CD4-positive, alpha-beta memory T cell (primary cell): ENCODE measurements at regions not wholly inside any gene's neighbourhood (a gene's known extent, or its start where the extent isn't known, plus 50 kb on each side); places are given as distances from the start of the nearest gene placed in this dataset.

ENCODE experiments used
- CTCF ChIA-PET: fragments of 350-600 bp; sonication (Branson Sonifier 250); formaldehyde crosslinking; loops from one replicate; lab custom pipeline; 2021; ENCODE audit warnings: inconsistent platforms; ENCODE audit not compliant: partially characterized antibody; lab: Charles Lee
- POLR2A ChIA-PET: fragments of 350-600 bp; sonication (Branson Sonifier 250); formaldehyde crosslinking; loops from one replicate; lab custom pipeline; 2021; ENCODE audit not compliant: partially characterized antibody; lab: Charles Lee
- DNase-seq, 5 donors: peaks; one replicate each; pipeline versions ENCODE4 v3.0.0 to v3.0.0-alpha.2; 2020 to 2022; ENCODE audit warnings: mixed read lengths in 1 of 5
- H3K27ac ChIP-seq: one replicate; pipeline ENCODE4 v1.7.0; 2013; ENCODE audit warnings: low read depth, low read length
- H3K27me3 ChIP-seq: 2 replicates; pipeline ENCODE4 v1.7.0; 2013; ENCODE audit warnings: mild to moderate bottlenecking, low read length, moderate library complexity; ENCODE audit not compliant: insufficient read depth
- H3K36me3 ChIP-seq: 2 replicates; pipeline ENCODE4 v1.7.0; 2013; ENCODE audit warnings: mild to moderate bottlenecking, low read length, moderate library complexity; ENCODE audit not compliant: insufficient read depth
- H3K4me1 ChIP-seq: 2 replicates; pipeline ENCODE4 v1.7.0; 2013; ENCODE audit warnings: mild to moderate bottlenecking, low read length, moderate library complexity; ENCODE audit not compliant: insufficient read depth
- H3K4me3 ChIP-seq, 2 donors: one replicate each; pipeline ENCODE4 v1.7.0; 2013; ENCODE audit warnings: low read length in 2 of 2, mild to moderate bottlenecking in 1 of 2
- H3K9me3 ChIP-seq, 2 donors: one replicate each; pipeline ENCODE4 v1.7.0; 2013; ENCODE audit warnings: low read length in 2 of 2, control low read depth in 1 of 2; ENCODE audit not compliant: control insufficient read depth in 1 of 2
- H3K27ac Mint-ChIP-seq, 7 donors: one replicate each; pipeline ENCODE4 v1.8.0; 2020 to 2021; ENCODE audit warnings: mixed read lengths in 7 of 7, mild to moderate bottlenecking in 6 of 7, inconsistent platforms in 3 of 7, moderate library complexity in 3 of 7
- H3K27me3 Mint-ChIP-seq, 2 donors: one replicate each; pipeline ENCODE4 v1.8.0; 2020 to 2021; ENCODE audit warnings: mixed read lengths in 2 of 2
- H3K36me3 Mint-ChIP-seq, 2 donors: one replicate each; pipeline ENCODE4 v1.8.0; 2020 to 2021; ENCODE audit warnings: mixed read lengths in 2 of 2, inconsistent platforms in 1 of 2, mild to moderate bottlenecking in 1 of 2
- H3K4me1 Mint-ChIP-seq, 4 donors: one replicate each; pipeline ENCODE4 v1.8.0; 2020 to 2021; ENCODE audit warnings: mixed read lengths in 4 of 4, mild to moderate bottlenecking in 1 of 4
- H3K4me3 Mint-ChIP-seq, 8 donors: one replicate each; pipeline ENCODE4 v1.8.0; 2020 to 2021; ENCODE audit warnings: mixed read lengths in 8 of 8, mild to moderate bottlenecking in 7 of 8, moderate library complexity in 6 of 8, inconsistent platforms in 3 of 8
- H3K9me3 Mint-ChIP-seq, 8 donors: one replicate each; pipeline ENCODE4 v1.8.0; 2020 to 2021; ENCODE audit warnings: mixed read lengths in 8 of 8, mild to moderate bottlenecking in 5 of 8, inconsistent platforms in 3 of 8, moderate library complexity in 1 of 8
- intact Hi-C: fragments of 100-400 bp; cut with micrococcal nuclease; formaldehyde crosslinking; loops from one replicate; pipeline ENCODE4 v1.15.1; 2023

DNA sequence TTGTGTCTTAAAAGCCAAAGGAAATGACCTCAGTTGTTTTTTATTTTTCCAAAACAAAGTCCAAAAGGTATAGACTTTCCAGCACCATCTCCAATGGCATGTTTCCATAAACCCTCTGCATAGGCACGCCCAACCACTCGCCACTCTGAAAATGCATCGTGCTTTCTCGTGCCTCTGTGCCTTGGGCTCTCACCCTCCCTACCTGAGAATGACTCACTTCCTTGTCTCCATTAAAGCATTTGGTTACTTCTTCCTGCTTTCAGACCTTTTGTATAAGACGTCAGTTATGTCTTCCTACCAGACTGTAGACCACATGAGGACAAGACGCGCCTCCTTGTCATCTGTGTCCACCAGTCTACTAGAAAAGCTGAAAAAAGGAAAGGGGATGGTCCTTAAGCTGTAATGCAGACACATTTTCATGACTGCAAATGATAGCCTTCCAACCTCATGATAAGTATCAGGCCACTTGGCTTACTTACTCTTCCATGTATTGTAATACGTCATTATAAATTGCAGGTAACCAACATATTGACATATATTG is 61.2 kb upstream of the CDYL start:
- Histone ChIP-seq H3K4me3 (no peak overlapping the region), H3K27ac (no peak overlapping the region), H3K9me3 (no peaks in the 10 kb centered on the region), H3K36me3 (no peaks in the 10 kb centered on the region), H3K27me3 (no peaks in the 10 kb centered on the region), H3K4me1 (no peaks in the 10 kb centered on the region)
- no peak overlapping the region for H3K27ac Mint-ChIP-seq
- H3K36me3 Mint-ChIP-seq, result no peaks in the 10 kb centered on the region
- ChIA-PET CTCF (no interaction called here), POLR2A (no interaction called here)
- H3K4me3 Mint-ChIP-seq, result no peak overlapping the region
- no peak for DNase-seq
- H3K27me3 Mint-ChIP-seq, result peaks cover 2% of the 10 kb centered on the region in 2 donors
- H3K9me3 Mint-ChIP-seq, result no peaks in the 10 kb centered on the region
- intact Hi-C loops, result no loop called here
- peaks cover 0 to 2% (median 0%) of the 10 kb centered on the region in 4 donors for H3K4me1 Mint-ChIP-seq

DNA sequence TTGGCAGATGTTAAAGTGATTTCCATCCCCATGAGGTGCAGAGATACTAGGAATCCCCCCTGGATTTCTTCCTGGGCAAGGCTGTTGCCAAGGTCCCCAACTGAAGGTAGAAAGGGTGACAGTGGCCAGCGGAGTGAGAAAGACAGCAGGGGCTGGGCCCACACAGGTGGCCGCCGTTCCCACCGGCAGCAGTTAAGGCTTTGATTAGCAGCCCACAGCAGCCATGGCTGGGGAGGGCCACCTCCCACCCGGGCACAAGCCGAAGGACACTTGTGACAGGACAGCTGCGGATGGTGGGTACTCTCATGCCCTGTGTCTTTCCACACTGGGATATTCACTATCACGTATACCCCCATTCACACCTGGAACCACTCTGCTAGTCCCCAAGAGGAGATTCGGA is 63.9 kb upstream of the CDYL start:
- no peak overlapping the region for H3K4me3 Mint-ChIP-seq
- no peaks in the 10 kb centered on the region for H3K4me1 ChIP-seq
- no peak for DNase-seq
- ChIA-PET CTCF (no interaction called here), POLR2A (no interaction called here)
- H3K9me3 Mint-ChIP-seq, result peaks cover 0 to 3% (median 0%) of the 10 kb centered on the region in 8 donors
- no peaks in the 10 kb centered on the region for H3K9me3 ChIP-seq
- H3K36me3 ChIP-seq, result no peaks in the 10 kb centered on the region
- H3K27ac Mint-ChIP-seq, result no peak overlapping the region
- H3K27ac ChIP-seq, result no peak overlapping the region
- H3K27me3 ChIP-seq, result no peaks in the 10 kb centered on the region
- no peaks in the 10 kb centered on the region for H3K36me3 Mint-ChIP-seq
- no peak overlapping the region for H3K4me3 ChIP-seq
- intact Hi-C loops, result no loop called here
- H3K4me1 Mint-ChIP-seq, result peaks cover 0 to 2% (median 0%) of the 10 kb centered on the region in 4 donors
- H3K27me3 Mint-ChIP-seq, result peaks cover 0 to 2% of the 10 kb centered on the region in 2 donors

DNA sequence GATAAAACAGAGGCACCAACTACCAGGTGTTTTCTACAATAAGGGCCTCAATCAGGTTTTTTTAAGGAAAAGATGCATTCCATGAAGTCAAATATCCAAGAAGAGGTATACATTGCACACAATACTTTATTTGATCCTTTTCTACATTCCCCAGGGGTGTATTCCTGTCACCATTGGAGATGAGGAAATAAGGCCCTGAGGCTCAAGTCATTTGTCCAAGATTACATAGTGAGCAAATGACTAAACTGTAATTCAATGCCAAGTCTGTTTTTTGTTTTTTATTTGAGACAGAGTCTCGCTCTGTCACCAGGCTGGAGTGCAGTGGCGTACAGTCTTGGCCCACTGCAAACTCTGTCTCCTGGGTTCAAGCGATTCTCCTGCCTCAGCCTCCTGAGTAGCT is 69.2 kb upstream of the CDYL start:
- Histone ChIP-seq H3K27ac (no peak overlapping the region), H3K4me3 (no peak overlapping the region), H3K36me3 (no peaks in the 10 kb centered on the region), H3K27me3 (no peaks in the 10 kb centered on the region), H3K9me3 (no peaks in the 10 kb centered on the region), H3K4me1 (no peaks in the 10 kb centered on the region)
- Mint-ChIP-seq H3K27me3 (no peaks in the 10 kb centered on the region), H3K36me3 (no peaks in the 10 kb centered on the region), H3K27ac (no peak overlapping the region), H3K4me3 (no peak overlapping the region), H3K4me1 (peaks cover 0 to 2% (median under 1%) of the 10 kb centered on the region in 4 donors), H3K9me3 (peaks cover 0 to 9% (median 0%) of the 10 kb centered on the region in 8 donors)
- CTCF ChIA-PET, result no interaction called here
- POLR2A ChIA-PET, result no interaction called here
- intact Hi-C loops, result no loop called here
- DNase-seq, result no peak

DNA sequence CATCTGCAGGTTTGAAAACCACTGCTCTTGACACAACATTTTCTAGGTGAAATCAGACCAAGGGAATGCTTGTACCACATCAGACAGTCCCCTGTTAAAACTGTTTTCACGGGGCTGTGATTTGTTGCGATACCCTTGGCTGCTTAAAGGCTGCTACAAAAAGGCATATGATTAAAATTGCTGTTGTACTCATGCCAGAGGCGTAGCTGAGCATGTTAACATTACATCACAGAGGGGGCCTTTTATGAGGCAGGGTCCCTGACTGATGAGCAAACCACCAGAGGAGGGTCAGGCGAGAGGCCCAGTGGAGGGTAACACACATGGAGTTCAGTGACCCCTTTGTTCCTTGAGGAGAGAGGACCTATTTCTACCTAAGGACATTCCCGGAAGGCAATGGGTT is 70.4 kb upstream of the CDYL start:
- Mint-ChIP-seq H3K27me3 (no peaks in the 10 kb centered on the region), H3K27ac (no peak overlapping the region), H3K4me3 (no peak overlapping the region), H3K4me1 (peaks cover 0 to 2% (median under 1%) of the 10 kb centered on the region in 4 donors), H3K9me3 (peaks cover 0 to 9% (median 0%) of the 10 kb centered on the region in 8 donors), H3K36me3 (no peaks in the 10 kb centered on the region)
- Histone ChIP-seq H3K9me3 (no peaks in the 10 kb centered on the region), H3K27me3 (no peaks in the 10 kb centered on the region), H3K4me1 (no peaks in the 10 kb centered on the region), H3K4me3 (no peak overlapping the region), H3K36me3 (no peaks in the 10 kb centered on the region), H3K27ac (no peak overlapping the region)
- ChIA-PET POLR2A (no interaction called here), CTCF (no interaction called here)
- intact Hi-C loops, result no loop called here
- DNase-seq, result no peak

DNA sequence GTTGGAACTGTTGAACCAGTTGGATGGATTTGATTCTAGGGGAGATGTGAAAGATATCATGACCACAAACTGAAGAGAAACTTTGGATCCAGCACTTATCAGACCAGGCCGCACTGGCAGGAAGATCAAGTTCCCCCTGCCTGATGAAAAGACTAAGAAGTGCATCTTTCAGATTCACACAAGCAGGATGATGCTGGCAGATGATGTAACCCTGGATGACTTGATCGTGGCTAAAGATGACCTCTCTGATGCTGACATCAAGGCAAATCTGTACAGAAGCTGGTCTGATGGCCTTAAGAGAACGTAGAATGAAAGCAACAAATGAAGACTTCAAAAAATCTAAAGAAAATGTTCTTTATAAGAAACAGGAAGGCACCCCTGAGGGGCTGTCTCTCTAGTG is 72.8 kb upstream of the CDYL start:
- H3K27ac ChIP-seq, result no peak overlapping the region
- Mint-ChIP-seq H3K4me1 (peaks cover 0 to 2% (median under 1%) of the 10 kb centered on the region in 4 donors), H3K36me3 (no peaks in the 10 kb centered on the region), H3K27me3 (peaks cover 0 to 6% of the 10 kb centered on the region in 2 donors), H3K27ac (no peak overlapping the region), H3K4me3 (no peak overlapping the region), H3K9me3 (peaks cover 0 to 9% (median 0%) of the 10 kb centered on the region in 8 donors)
- ChIA-PET CTCF (no interaction called here), POLR2A (no interaction called here)
- no peaks in the 10 kb centered on the region for H3K4me1 ChIP-seq
- no peak overlapping the region for H3K4me3 ChIP-seq
- no peaks in the 10 kb centered on the region for H3K27me3 ChIP-seq
- H3K9me3 ChIP-seq, result no peaks in the 10 kb centered on the region
- no peaks in the 10 kb centered on the region for H3K36me3 ChIP-seq
- intact Hi-C loops, result no loop called here
- DNase-seq, result no peak

DNA sequence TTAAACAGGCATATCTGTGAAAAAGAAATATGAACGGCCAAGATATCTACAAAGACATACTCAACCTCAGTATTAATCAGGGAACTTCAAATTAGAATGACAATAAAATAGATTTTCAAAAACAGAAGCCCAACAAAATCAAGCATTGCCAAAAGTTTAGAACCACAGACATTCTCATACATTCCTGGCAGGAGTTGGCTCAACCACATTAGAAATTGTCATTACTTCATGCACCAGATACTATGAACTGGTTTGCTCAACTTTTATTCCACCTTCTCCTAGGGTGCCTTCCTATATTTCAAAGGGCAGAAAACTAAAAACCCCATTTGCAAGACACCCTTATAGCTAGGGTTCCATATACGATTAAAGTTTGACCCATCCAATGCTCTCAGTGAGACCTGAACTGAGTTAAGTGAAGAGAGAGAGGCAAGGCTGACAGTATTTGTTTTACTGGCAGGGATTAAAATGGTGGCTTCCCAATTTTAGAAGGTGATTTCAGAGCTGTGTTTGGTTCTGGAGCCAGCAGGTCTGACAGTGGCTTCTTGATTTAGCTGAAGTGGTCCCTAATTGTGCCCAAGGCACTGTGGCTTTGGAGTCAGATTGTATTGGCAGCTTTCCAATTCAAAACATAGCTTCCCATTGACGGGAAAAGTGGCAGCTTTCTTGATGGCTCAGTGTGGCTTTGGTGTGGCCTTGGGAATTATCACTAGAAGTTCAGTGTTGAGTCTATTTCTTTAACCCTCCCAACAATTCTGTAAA is 77.1 kb upstream of the CDYL start:
- CTCF ChIA-PET, result interaction anchor here (0.5 kb wide), 1 partner anchor 524 kb away, joined by 3 read pairs; no protein-coding TSS in a partner anchor
- intact Hi-C loops, result no loop called here
- peaks cover 0 to 3% (median 0%) of the 10 kb centered on the region in 8 donors for H3K9me3 Mint-ChIP-seq
- POLR2A ChIA-PET, result no interaction called here
- no peak overlapping the region for H3K4me3 ChIP-seq
- H3K27me3 Mint-ChIP-seq, result peaks cover 5 to 15% of the 10 kb centered on the region in 2 donors
- H3K27ac Mint-ChIP-seq, result no peak overlapping the region
- H3K4me1 ChIP-seq, result no peaks in the 10 kb centered on the region
- H3K36me3 Mint-ChIP-seq, result no peaks in the 10 kb centered on the region
- no peak overlapping the region for H3K4me3 Mint-ChIP-seq
- no peak for DNase-seq
- H3K27ac ChIP-seq, result no peak overlapping the region
- H3K9me3 ChIP-seq, result no peaks in the 10 kb centered on the region
- H3K4me1 Mint-ChIP-seq, result no peaks in the 10 kb centered on the region
- H3K36me3 ChIP-seq, result no peaks in the 10 kb centered on the region
- no peaks in the 10 kb centered on the region for H3K27me3 ChIP-seq

DNA sequence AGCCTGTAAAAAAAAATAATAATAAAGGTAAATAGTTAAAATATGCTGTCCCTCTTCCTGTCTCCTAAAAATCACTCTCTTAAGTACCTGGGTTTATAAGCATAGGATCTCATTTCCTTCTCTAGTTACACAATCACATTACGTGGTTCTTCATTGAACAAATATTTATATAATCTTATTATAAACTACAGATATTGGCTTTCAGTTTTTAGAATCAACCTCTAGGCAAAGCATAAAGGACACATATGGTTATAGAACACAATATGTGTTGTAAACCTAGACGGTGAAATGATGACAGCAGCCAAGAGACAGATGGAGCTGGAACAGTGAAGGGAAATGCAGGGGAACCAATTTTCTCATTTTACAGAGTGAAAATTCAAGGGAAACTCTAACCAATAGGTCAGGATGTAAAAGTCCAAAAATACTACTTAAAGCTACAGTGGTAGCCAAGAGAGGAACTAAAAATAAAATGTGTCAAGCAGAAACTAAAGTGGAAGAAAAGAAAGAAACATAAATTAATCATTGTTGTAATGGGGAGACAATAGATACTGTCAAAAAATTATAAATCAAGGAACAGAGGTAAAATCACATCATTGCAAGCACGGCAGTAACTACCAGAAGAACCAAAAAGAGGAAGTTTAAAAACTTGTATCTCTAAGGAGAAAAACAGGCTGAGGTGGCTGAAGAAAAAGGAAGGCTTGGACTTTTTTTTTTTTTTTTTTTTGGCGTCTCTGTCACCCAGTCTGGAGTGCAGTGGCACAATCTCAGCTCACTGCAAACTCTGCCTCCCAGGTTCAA is 82.8 kb upstream of the CDYL start:
- peaks cover 0 to 15% (median 7%) of the 10 kb centered on the region in 8 donors for H3K9me3 Mint-ChIP-seq
- no peak overlapping the region for H3K4me3 ChIP-seq
- H3K36me3 Mint-ChIP-seq, result no peaks in the 10 kb centered on the region
- ChIA-PET CTCF (interaction anchor here (0.7 kb wide), 1 partner anchor 12 kb away, joined by 3 read pairs; no protein-coding TSS in a partner anchor), POLR2A (no interaction called here)
- no peaks in the 10 kb centered on the region for H3K36me3 ChIP-seq
- no peaks in the 10 kb centered on the region for H3K4me1 ChIP-seq
- no peaks in the 10 kb centered on the region for H3K9me3 ChIP-seq
- H3K4me1 Mint-ChIP-seq, result no peaks in the 10 kb centered on the region
- no peak overlapping the region for H3K27ac Mint-ChIP-seq
- H3K27me3 ChIP-seq, result no peaks in the 10 kb centered on the region
- intact Hi-C loops, result no loop called here
- H3K27me3 Mint-ChIP-seq, result peaks cover 9 to 21% of the 10 kb centered on the region in 2 donors
- H3K4me3 Mint-ChIP-seq, result no peak overlapping the region
- H3K27ac ChIP-seq, result no peak overlapping the region
- DNase-seq, result no peak
